H9 (cell line): ENCODE measurements at regions not wholly inside any gene's neighbourhood (a gene's known extent, or its start where the extent isn't known, plus 50 kb on each side); places are given as distances from the start of the nearest gene placed in this dataset.

ENCODE experiments used
- DNase-seq: peaks from one replicate; pipeline ENCODE4 v3.0.0-alpha.2; 2017
- H2AFZ ChIP-seq: one replicate; pipeline ENCODE4 v1.6.1; 2013; ENCODE audit warnings: mild to moderate bottlenecking, low read length, control low read depth, moderate library complexity
- H2AK5ac ChIP-seq: 2 replicates; pipeline ENCODE4 v1.6.1; 2013; ENCODE audit warnings: low read length, control low read depth, mixed read lengths; ENCODE audit not compliant: insufficient read length
- H2BK120ac ChIP-seq: one replicate; pipeline ENCODE4 v1.6.1; 2013; ENCODE audit warnings: low read depth, mild to moderate bottlenecking, low read length, control low read depth, inconsistent platforms; ENCODE audit not compliant: poor library complexity, severe bottlenecking
- H2BK12ac ChIP-seq: 2 replicates; pipeline ENCODE4 v1.6.1; 2013; ENCODE audit warnings: low read length, control low read depth, mixed read lengths, low read depth; ENCODE audit not compliant: insufficient read length
- H2BK15ac ChIP-seq: 2 replicates; pipeline ENCODE4 v1.6.1; 2013; ENCODE audit warnings: low read depth, low read length, control low read depth
- H2BK20ac ChIP-seq: one replicate; pipeline ENCODE4 v1.6.1; 2013; ENCODE audit warnings: low read depth, mild to moderate bottlenecking, low read length, control low read depth, inconsistent platforms; ENCODE audit not compliant: poor library complexity, severe bottlenecking
- H2BK5ac ChIP-seq: 2 replicates; pipeline ENCODE4 v1.6.1; 2013; ENCODE audit warnings: low read length, control low read depth, mixed read lengths; ENCODE audit not compliant: insufficient read length
- H3K14ac ChIP-seq: 2 replicates; pipeline ENCODE4 v1.6.1; 2013; ENCODE audit warnings: low read length, control low read depth; ENCODE audit not compliant: insufficient read depth
- H3K18ac ChIP-seq: 2 replicates; pipeline ENCODE4 v1.6.1; 2013; ENCODE audit warnings: low read depth, mild to moderate bottlenecking, mixed read lengths, low read length, control low read depth; ENCODE audit not compliant: insufficient read length
- H3K23ac ChIP-seq: 2 replicates; pipeline ENCODE4 v1.6.1; 2013; ENCODE audit warnings: low read length, control low read depth, mixed read lengths, low read depth; ENCODE audit not compliant: insufficient read length
- H3K23me2 ChIP-seq: 2 replicates; pipeline ENCODE4 v1.6.1; 2013; ENCODE audit warnings: low read depth, mild to moderate bottlenecking, mixed read lengths, low read length, control low read depth; ENCODE audit not compliant: insufficient read length, poor library complexity, severe bottlenecking
- H3K27ac ChIP-seq: 2 replicates; pipeline ENCODE4 v1.5.1; 2013; ENCODE audit warnings: low read length, control low read depth, mixed read lengths, low read depth; ENCODE audit not compliant: insufficient read length
- H3K27me3 ChIP-seq: 2 replicates; pipeline ENCODE4 v1.6.1; 2013; ENCODE audit warnings: low read length, control low read depth, inconsistent platforms; ENCODE audit not compliant: insufficient read depth
- H3K4ac ChIP-seq: 2 replicates; pipeline ENCODE4 v1.6.1; 2013; ENCODE audit warnings: low read depth, mild to moderate bottlenecking, control low read depth, inconsistent platforms, low read length, moderate library complexity
- H3K4me1 ChIP-seq: 2 replicates; pipeline ENCODE4 v1.6.1; 2013; ENCODE audit warnings: low read length, control low read depth, inconsistent platforms; ENCODE audit not compliant: insufficient read depth
- H3K4me2 ChIP-seq: 2 replicates; pipeline ENCODE4 v1.6.1; 2013; ENCODE audit warnings: low read length, control low read depth, mixed read lengths; ENCODE audit not compliant: insufficient read length, insufficient read depth
- H3K56ac ChIP-seq: 2 replicates; pipeline ENCODE4 v1.6.1; 2013; ENCODE audit warnings: low read depth, mild to moderate bottlenecking, mixed read lengths, low read length, control low read depth; ENCODE audit not compliant: insufficient read length
- H3K79me1 ChIP-seq: 2 replicates; pipeline ENCODE4 v1.6.1; 2013; ENCODE audit warnings: low read depth, mild to moderate bottlenecking, moderate library complexity, low read length, control low read depth, inconsistent platforms; ENCODE audit not compliant: insufficient read depth, poor library complexity, severe bottlenecking
- H3K79me2 ChIP-seq: 2 replicates; pipeline ENCODE4 v1.6.1; 2013; ENCODE audit warnings: low read length, control low read depth, inconsistent platforms; ENCODE audit not compliant: insufficient read depth
- H3K9ac ChIP-seq: 2 replicates; pipeline ENCODE4 v1.6.1; 2013; ENCODE audit warnings: low read length, control low read depth, mixed read lengths; ENCODE audit not compliant: insufficient read length; ENCODE audit errors: extremely low read depth
- H3K9me3 ChIP-seq: one replicate; pipeline ENCODE4 v1.6.1; 2013; ENCODE audit warnings: low read depth, low read length, inconsistent platforms; ENCODE audit not compliant: control insufficient read depth
- H3T11ph ChIP-seq: one replicate; pipeline ENCODE4 v1.6.1; 2013; ENCODE audit warnings: mild to moderate bottlenecking, low read length, control low read depth, inconsistent platforms
- H4K20me1 ChIP-seq: one replicate; pipeline ENCODE4 v1.6.1; 2013; ENCODE audit not compliant: control insufficient read depth, insufficient read length, insufficient read depth
- H4K5ac ChIP-seq: 2 replicates; pipeline ENCODE4 v1.6.1; 2013; ENCODE audit warnings: low read depth, mild to moderate bottlenecking, mixed read lengths, low read length, control low read depth; ENCODE audit not compliant: insufficient read length
- H4K8ac ChIP-seq: replicated peaks from 2 replicates; pipeline ENCODE4 v1.6.1; 2013; ENCODE audit warnings: low read length, control low read depth, mixed read lengths, low read depth; ENCODE audit not compliant: insufficient read length
- H4K91ac ChIP-seq: 2 replicates; pipeline ENCODE4 v1.6.1; 2013; ENCODE audit warnings: low read depth, mild to moderate bottlenecking, moderate library complexity, mixed read lengths, low read length, control low read depth; ENCODE audit not compliant: insufficient read length
- H3K27ac Mint-ChIP-seq, 3 experiments: 2 replicates in 2 of 3; 3 replicates in 1 of 3; pipeline ENCODE4 v1.8.0; 2020 to 2021; ENCODE audit warnings: mixed read lengths in 3 of 3, mild to moderate bottlenecking in 1 of 3, moderate library complexity in 1 of 3
- H3K27me3 Mint-ChIP-seq: 2 replicates; pipeline ENCODE4 v1.8.0; 2021; ENCODE audit warnings: low read depth, mild to moderate bottlenecking, moderate library complexity, mixed read lengths
- H3K36me3 Mint-ChIP-seq, 3 experiments: 2 replicates in 2 of 3; 3 replicates in 1 of 3; pipeline ENCODE4 v1.8.0; 2020 to 2021; ENCODE audit warnings: low read depth in 3 of 3, mixed read lengths in 3 of 3; ENCODE audit not compliant: insufficient read depth in 1 of 3
- H3K4me1 Mint-ChIP-seq, 2 experiments: 2 replicates each; pipeline ENCODE4 v1.8.0; 2020; ENCODE audit warnings: mixed read lengths in 2 of 2
- H3K4me3 Mint-ChIP-seq, 2 experiments: 2 replicates in 1 of 2; 3 replicates in 1 of 2; pipeline ENCODE4 v1.8.0; 2020 to 2021; ENCODE audit warnings: mild to moderate bottlenecking in 2 of 2, mixed read lengths in 2 of 2, moderate library complexity in 1 of 2
- H3K9me3 Mint-ChIP-seq, 2 experiments: 2 replicates in 1 of 2; 3 replicates in 1 of 2; pipeline ENCODE4 v1.8.0; 2020; ENCODE audit warnings: mild to moderate bottlenecking in 2 of 2, mixed read lengths in 2 of 2, moderate library complexity in 1 of 2
- WGBS: extraction: QIAGEN DNeasy Blood & Tissue Kit; methylation state at CpG from one replicate; pipeline ENCODE4 v1.1.7; 2013; ENCODE audit warnings: missing lambda C conversion rate, low lambda C conversion rate, mixed read lengths; ENCODE audit not compliant: insufficient read length; ENCODE audit errors: extremely low coverage; 5-methylcytosine and 5-hydroxymethylcytosine counted together
- TF ChIP-seq, protein P1 (sequence below): fragments of 200-600 bp; sonication (generic); conservative IDR thresholded peaks from 3 replicates; pipeline ENCODE4 v1.8.0; 2021; ENCODE audit warnings: antibody characterized with exemption, mild to moderate bottlenecking

DNA sequence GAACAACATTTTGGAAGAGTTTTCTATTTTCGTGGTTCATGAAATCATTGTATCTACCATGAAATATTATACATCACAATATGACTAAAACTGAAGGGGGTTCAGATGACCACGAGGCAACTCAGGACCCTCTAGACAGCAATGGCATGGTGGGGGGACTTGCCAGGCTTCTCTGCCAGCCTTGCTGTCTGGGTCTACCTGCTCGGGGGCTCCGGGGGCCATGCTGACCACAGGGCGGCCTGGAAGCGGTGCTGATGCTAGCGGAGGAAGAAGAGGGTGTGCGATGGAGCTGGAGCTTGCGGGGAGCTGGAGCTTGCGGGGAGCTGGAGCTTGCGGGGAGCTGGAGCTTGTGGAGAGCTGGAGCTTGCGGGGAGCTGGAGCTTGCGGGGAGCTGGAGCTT, 89.2 kb upstream of the IRX4 start:
- Histone ChIP-seq H3K18ac (no peak overlapping the region), H2BK120ac (no peak overlapping the region), H3K4ac (no peak overlapping the region), H3K79me2 (no peaks in the 10 kb centered on the region), H2BK15ac (no peak overlapping the region), H3K23me2 (no peaks in the 10 kb centered on the region), H3K27ac (no peak overlapping the region), H3K79me1 (no peaks in the 10 kb centered on the region), H3K23ac (no peak overlapping the region), H3K4me2 (no peak overlapping the region), H2BK12ac (no peak overlapping the region), H2AK5ac (no peak overlapping the region), H3K14ac (no peak overlapping the region), H3K9ac (no peak overlapping the region), H2AFZ (no peak overlapping the region), H4K91ac (no peak overlapping the region), H4K20me1 (no peaks in the 10 kb centered on the region), H4K5ac (no peak overlapping the region), H3K27me3 (no peaks in the 10 kb centered on the region), H2BK5ac (no peak overlapping the region), H3T11ph (no peak overlapping the region), H2BK20ac (no peak overlapping the region), H3K56ac (no peak overlapping the region), H4K8ac (no peak overlapping the region), H3K9me3 (no peaks in the 10 kb centered on the region), H3K4me1 (peaks cover 2% of the 10 kb centered on the region; the same call in 1 of the 2 replicates)
- no CpG with 5 or more reads among the region's 13 CpGs for WGBS
- H3K4me3 Mint-ChIP-seq = no peak overlapping the region
- H3K27me3 Mint-ChIP-seq = peaks cover 24% of the 10 kb centered on the region
- TF ChIP-seq, protein P1, sequence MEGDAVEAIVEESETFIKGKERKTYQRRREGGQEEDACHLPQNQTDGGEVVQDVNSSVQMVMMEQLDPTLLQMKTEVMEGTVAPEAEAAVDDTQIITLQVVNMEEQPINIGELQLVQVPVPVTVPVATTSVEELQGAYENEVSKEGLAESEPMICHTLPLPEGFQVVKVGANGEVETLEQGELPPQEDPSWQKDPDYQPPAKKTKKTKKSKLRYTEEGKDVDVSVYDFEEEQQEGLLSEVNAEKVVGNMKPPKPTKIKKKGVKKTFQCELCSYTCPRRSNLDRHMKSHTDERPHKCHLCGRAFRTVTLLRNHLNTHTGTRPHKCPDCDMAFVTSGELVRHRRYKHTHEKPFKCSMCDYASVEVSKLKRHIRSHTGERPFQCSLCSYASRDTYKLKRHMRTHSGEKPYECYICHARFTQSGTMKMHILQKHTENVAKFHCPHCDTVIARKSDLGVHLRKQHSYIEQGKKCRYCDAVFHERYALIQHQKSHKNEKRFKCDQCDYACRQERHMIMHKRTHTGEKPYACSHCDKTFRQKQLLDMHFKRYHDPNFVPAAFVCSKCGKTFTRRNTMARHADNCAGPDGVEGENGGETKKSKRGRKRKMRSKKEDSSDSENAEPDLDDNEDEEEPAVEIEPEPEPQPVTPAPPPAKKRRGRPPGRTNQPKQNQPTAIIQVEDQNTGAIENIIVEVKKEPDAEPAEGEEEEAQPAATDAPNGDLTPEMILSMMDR = no peak
- no peak for DNase-seq
- no peaks in the 10 kb centered on the region; a peak in 1 of 5 replicates for H3K9me3 Mint-ChIP-seq
- H3K27ac Mint-ChIP-seq = no peak overlapping the region
- peaks cover 15 to 16% of the 10 kb centered on the region in 2 experiments for H3K4me1 Mint-ChIP-seq
- H3K36me3 Mint-ChIP-seq = no peaks in the 10 kb centered on the region
